K562 (cell line): ENCODE measurements at regions not wholly inside any gene's neighbourhood (a gene's known extent, or its start where the extent isn't known, plus 50 kb on each side); places are given as distances from the start of the nearest gene placed in this dataset.

Experiments
- CREB1 ChIP-seq, 2 experiments: sonication (generic) in 1 of 2; formaldehyde crosslinking in 1 of 2; IDR thresholded peaks; 2 replicates each; pipeline versions ENCODE4 v1.6.1 to v1.8.0; 2012 to 2022; ENCODE audit warnings: inconsistent platforms in 1 of 2, mild to moderate bottlenecking in 1 of 2, missing genetic modification reagents in 1 of 2, moderate library complexity in 1 of 2
- ETS1 ChIP-seq: conservative IDR thresholded peaks from 2 replicates; pipeline ENCODE4 v1.6.1; 2011; ENCODE audit warnings: low read depth, mild to moderate bottlenecking, low read length; ENCODE audit not compliant: control insufficient read depth
- FOSL1 ChIP-seq: fragments of 200-800 bp; sonication (Bioruptor generic); conservative IDR thresholded peaks from 2 replicates; pipeline ENCODE4 v1.6.1; 2016; ENCODE audit warnings: missing genetic modification characterization, missing compliant biosample characterization
- FOXK1 ChIP-seq: sonication (generic); formaldehyde crosslinking; IDR thresholded peaks from 2 replicates; pipeline ENCODE4 v1.8.0; 2022; ENCODE audit warnings: missing genetic modification reagents, mild to moderate bottlenecking, borderline replicate concordance
- FUS ChIP-seq: fragments of 200-400 bp; formaldehyde crosslinking; optimal IDR thresholded peaks from 2 replicates; pipeline ENCODE3; 2017; ENCODE audit warnings: low read depth, low read length
- GTF2E2 ChIP-seq: fragments of 200-800 bp; sonication (Bioruptor generic); IDR thresholded peaks from 2 replicates; pipeline ENCODE4 v1.6.1; 2016; ENCODE audit warnings: missing genetic modification characterization, missing compliant biosample characterization
- ILK ChIP-seq: fragments of 450-650 bp; IDR thresholded peaks from 2 replicates; pipeline ENCODE4 v1.6.1; 2016; ENCODE audit warnings: missing genetic modification characterization, low read depth, mild to moderate bottlenecking, missing compliant biosample characterization, moderate library complexity, borderline replicate concordance
- IRF2 ChIP-seq: sonication (generic); formaldehyde crosslinking; IDR thresholded peaks from 2 replicates; pipeline ENCODE4 v1.8.1; 2022; ENCODE audit warnings: mild to moderate bottlenecking, missing genetic modification reagents
- KLF13 ChIP-seq: fragments of 450-650 bp; IDR thresholded peaks from 2 replicates; pipeline ENCODE4 v1.6.1; 2016; ENCODE audit warnings: missing genetic modification characterization, low read depth, mild to moderate bottlenecking, missing compliant biosample characterization, moderate library complexity, borderline replicate concordance
- MYC ChIP-seq, 2 experiments: fragments of 250-450 bp in 1 of 2; sonication (Bioruptor Pico) in 1 of 2; IDR thresholded peaks; 2 replicates each; pipeline versions ENCODE4 v1.5.1 to v1.6.1; 2012 to 2021; ENCODE audit warnings: low read depth in 2 of 2, borderline replicate concordance in 1 of 2, improper control_type of control experiment in 1 of 2, low read length in 1 of 2, mild to moderate bottlenecking in 1 of 2, moderate library complexity in 1 of 2
- NCOA2 ChIP-seq, 2 experiments: fragments of 450-650 bp; IDR thresholded peaks; 2 replicates each; pipeline ENCODE4 v1.6.1; 2018; ENCODE audit warnings: mild to moderate bottlenecking in 2 of 2, moderate library complexity in 1 of 2; ENCODE audit not compliant: partially characterized antibody in 2 of 2
- PCBP1 ChIP-seq: fragments of 200-400 bp; formaldehyde crosslinking; IDR thresholded peaks from 2 replicates; pipeline ENCODE4 v1.6.1; 2018; ENCODE audit warnings: mild to moderate bottlenecking, low read depth, low read length; ENCODE audit not compliant: poor library complexity, severe bottlenecking
- PHB2 ChIP-seq: fragments of 450-650 bp; IDR thresholded peaks from 2 replicates; pipeline ENCODE4 v1.6.1; 2017; ENCODE audit warnings: low read depth
- POLR2AphosphoS5 ChIP-seq: IDR thresholded peaks from 2 replicates; pipeline ENCODE4 v1.6.1; 2011; ENCODE audit warnings: mild to moderate bottlenecking, low read depth, low read length, moderate library complexity; ENCODE audit not compliant: control insufficient read depth, insufficient read depth
- POU5F1 ChIP-seq: fragments of 150-350 bp; IDR thresholded peaks from 2 replicates; pipeline ENCODE4 v1.6.1; 2014; ENCODE audit warnings: borderline replicate concordance, low read length, low read depth, mild to moderate bottlenecking; ENCODE audit not compliant: partially characterized antibody
- PRMT5 ChIP-seq: sonication (generic); formaldehyde crosslinking; IDR thresholded peaks from 2 replicates; pipeline ENCODE4 v1.5.0; 2020; ENCODE audit warnings: missing genetic modification reagents
- RUNX1 ChIP-seq: sonication (generic); IDR thresholded peaks from 2 replicates; pipeline ENCODE4 v1.6.1; 2016; ENCODE audit warnings: antibody characterized with exemption, low read depth
- STAT5B ChIP-seq: fragments of 250-450 bp; sonication (Bioruptor Pico); IDR thresholded peaks from 2 replicates; pipeline ENCODE4 v1.8.0; 2021; ENCODE audit warnings: mild to moderate bottlenecking, inconsistent platforms
- TAF7 ChIP-seq: fragments of 450-650 bp; IDR thresholded peaks from 2 replicates; pipeline ENCODE4 v1.6.1; 2016; ENCODE audit warnings: missing genetic modification characterization, missing compliant biosample characterization
- TRIM25 ChIP-seq: fragments of 450-650 bp; IDR thresholded peaks from 2 replicates; pipeline ENCODE4 v1.7.0; 2016; ENCODE audit warnings: borderline replicate concordance
- U2AF1 ChIP-seq: fragments of 200-400 bp; formaldehyde crosslinking; optimal IDR thresholded peaks from 2 replicates; pipeline ENCODE3; 2017; ENCODE audit warnings: mild to moderate bottlenecking, low read depth, low read length, moderate library complexity
- VEZF1 ChIP-seq: fragments of 200-800 bp; sonication (Bioruptor generic); IDR thresholded peaks from 2 replicates; pipeline ENCODE4 v1.6.1; 2017; ENCODE audit warnings: missing genetic modification characterization, missing compliant biosample characterization
- ZNF589 ChIP-seq: fragments of 200-800 bp; sonication (Bioruptor generic); IDR thresholded peaks from 2 replicates; pipeline ENCODE4 v1.6.1; 2016; ENCODE audit warnings: low read depth, missing genetic modification characterization, missing compliant biosample characterization

GRCh38 chr3:178048768-178049167 is 487.5 kb upstream of the KCNMB2 start (continued):
- TF ChIP-seq CREB1 (IDR thresholded peaks at IDR 0.05) (no peak), CREB1 (CRISPR knock-in tag; IDR thresholded peaks at IDR 0.05) (no peak), PRMT5 (CRISPR knock-in tag) (no peak), FOSL1 (tag) (peak; percentile 40; the same call in 1 of the 2 replicates), TAF7 (tag) (no peak), STAT5B (no peak), RUNX1 (no peak), PHB2 (no peak), POLR2AphosphoS5 (no peak), TRIM25 (no peak), NCOA2 (IDR thresholded peaks at IDR 0.05; ENCODE audit: partially characterized antibody in 2 of 2) (no peak), PCBP1 (no peak), IRF2 (CRISPR knock-in tag) (no peak), FOXK1 (no peak), MYC (IDR thresholded peaks at IDR 0.05; ENCODE audit: low read depth, low read length) (peak; percentile 45; the same call in 1 of the 2 replicates), MYC (CRISPR knock-in tag; IDR thresholded peaks at IDR 0.05; ENCODE audit: borderline replicate concordance, low read depth) (no peak), ETS1 (no peak), VEZF1 (CRISPR knock-in tag) (0 out of 2 replicates have a peak, but pooled peaks have one; percentile 21), ILK (tag) (no peak), KLF13 (tag) (no peak), U2AF1 (no peak), FUS (no peak), POU5F1 (no peak), ZNF589 (peak; percentile 96), GTF2E2 (tag) (no peak)
- TF ChIP-seq, all 486 proteins: peak for 25
